ENCODE measurements at regions not wholly inside any gene's neighbourhood (a gene's known extent, or its start where the extent isn't known, plus 50 kb on each side); places are given as distances from the start of the nearest gene placed in this dataset.

GRCh38 chr1:187252923-187253322 lies 424.2 kb downstream of the PLA2G4A start:
- no peaks in the 10 kb centered on the region for H3K4me1 Mint-ChIP-seq (ENCODE audit: low read depth)
- ChIA-PET POLR2A (interaction anchor here (0.7 kb wide), 1 partner anchor 175 kb away, joined by 4 read pairs; no protein-coding TSS in a partner anchor), CTCF (no interaction called here)
- DNase-seq (no peak), ATAC-seq (ENCODE audit: poor library complexity) (no peak)
- H3K36me3 Mint-ChIP-seq (ENCODE audit: low read depth) = no peaks in the 10 kb centered on the region
- Histone ChIP-seq H3K27me3 (ENCODE audit: control insufficient read depth in 1 of 2, insufficient read depth in 2 of 2, low read length in 2 of 2) (no peaks in the 10 kb centered on the region), H3K36me3 (ENCODE audit: insufficient read depth, low read length) (no peaks in the 10 kb centered on the region), H3K4me3 (ENCODE audit: low read length) (no peak overlapping the region), H3K27ac (ENCODE audit: low read depth in 1 of 2, low read length in 2 of 2) (no peak overlapping the region), H3K9me3 (ENCODE audit: control insufficient read depth in 1 of 2, insufficient read depth in 1 of 2, low read length in 2 of 2) (no peaks in the 10 kb centered on the region), H3K4me1 (ENCODE audit: insufficient read depth, low read length) (no peaks in the 10 kb centered on the region)
- H3K4me3 Mint-ChIP-seq = no peak overlapping the region
- intact Hi-C loops (cut with DNase I, micrococcal nuclease) = no loop called here
- no peaks in the 10 kb centered on the region for H3K27me3 Mint-ChIP-seq
- H3K9me3 Mint-ChIP-seq = peaks cover 3% of the 10 kb centered on the region
- no peak for TF ChIP-seq CTCF (IDR thresholded peaks at IDR 0.05)
- H3K27ac Mint-ChIP-seq = no peak overlapping the region

GRCh38 chr1:187257476-187257875 lies 428.7 kb downstream of the PLA2G4A start:
- Mint-ChIP-seq H3K4me1 (ENCODE audit: low read depth) (no peaks in the 10 kb centered on the region), H3K9me3 (no peaks in the 10 kb centered on the region), H3K27me3 (no peaks in the 10 kb centered on the region), H3K27ac (no peak overlapping the region), H3K4me3 (no peak overlapping the region), H3K36me3 (ENCODE audit: low read depth) (no peaks in the 10 kb centered on the region)
- no peak for TF ChIP-seq CTCF (IDR thresholded peaks at IDR 0.05)
- intact Hi-C loops (cut with DNase I, micrococcal nuclease) = no loop called here
- ChIA-PET CTCF (no interaction called here), POLR2A (no interaction called here)
- no peak overlapping the region for H3K4me3 ChIP-seq (ENCODE audit: low read length)
- no peaks in the 10 kb centered on the region for H3K27me3 ChIP-seq (ENCODE audit: control insufficient read depth in 1 of 2, insufficient read depth in 2 of 2, low read length in 2 of 2)
- no peaks in the 10 kb centered on the region for H3K4me1 ChIP-seq (ENCODE audit: insufficient read depth, low read length)
- no peak for DNase-seq
- H3K9me3 ChIP-seq (ENCODE audit: control insufficient read depth in 1 of 2, insufficient read depth in 1 of 2, low read length in 2 of 2) = no peaks in the 10 kb centered on the region
- no peak overlapping the region for H3K27ac ChIP-seq (ENCODE audit: low read depth in 1 of 2, low read length in 2 of 2)
- no peak for ATAC-seq (ENCODE audit: poor library complexity)
- no peaks in the 10 kb centered on the region for H3K36me3 ChIP-seq (ENCODE audit: insufficient read depth, low read length)

- H3K27ac ChIP-seq (ENCODE audit: low read depth in 1 of 2, low read length in 2 of 2) = no peak overlapping the region
- Mint-ChIP-seq H3K9me3 (no peaks in the 10 kb centered on the region), H3K4me1 (ENCODE audit: low read depth) (no peaks in the 10 kb centered on the region), H3K27me3 (no peaks in the 10 kb centered on the region), H3K36me3 (ENCODE audit: low read depth) (no peaks in the 10 kb centered on the region), H3K27ac (no peak overlapping the region), H3K4me3 (no peak overlapping the region)
- no peak overlapping the region for H3K4me3 ChIP-seq (ENCODE audit: low read length)
- ATAC-seq (ENCODE audit: poor library complexity) (no peak), DNase-seq (no peak)
- TF ChIP-seq CTCF (IDR thresholded peaks at IDR 0.05) = no peak
- ChIA-PET CTCF (no interaction called here), POLR2A (no interaction called here)
- no peaks in the 10 kb centered on the region for H3K4me1 ChIP-seq (ENCODE audit: insufficient read depth, low read length)
- H3K9me3 ChIP-seq (ENCODE audit: control insufficient read depth in 1 of 2, insufficient read depth in 1 of 2, low read length in 2 of 2) = no peaks in the 10 kb centered on the region
- intact Hi-C loops (cut with DNase I, micrococcal nuclease) = no loop called here
- H3K36me3 ChIP-seq (ENCODE audit: insufficient read depth, low read length) = no peaks in the 10 kb centered on the region
- no peaks in the 10 kb centered on the region for H3K27me3 ChIP-seq (ENCODE audit: control insufficient read depth in 1 of 2, insufficient read depth in 2 of 2, low read length in 2 of 2)
These were observed 432.9 kb downstream of the PLA2G4A start for GRCh38 chr1:187261637-187262036.
